NOMO-1 treated with dmso at 0.1 percent for 144 hours (cell line): ENCODE measurements at regions not wholly inside any gene's neighbourhood (a gene's known extent, or its start where the extent isn't known, plus 50 kb on each side); places are given as distances from the start of the nearest gene placed in this dataset.

ENCODE experiments used
- DNase-seq: peaks from one replicate; lab custom pipeline; 2025; ENCODE audit not compliant: unreplicated experiment; lab: John Stamatoyannopoulos, UW

GRCh38 chr16:86414991-86415740 lies 95.2 kb upstream of the FOXF1 start:
- DNase-seq, result no peak

- no peak for DNase-seq
These were observed 91.3 kb upstream of the FOXF1 start for GRCh38 chr16:86418981-86419380.

GRCh38 chr16:86419518-86419917 lies 90.8 kb upstream of the FOXF1 start:
- DNase-seq, result no peak

GRCh38 chr16:86421995-86422394 lies 88.3 kb upstream of the FOXF1 start:
- DNase-seq, result no peak

DNA sequence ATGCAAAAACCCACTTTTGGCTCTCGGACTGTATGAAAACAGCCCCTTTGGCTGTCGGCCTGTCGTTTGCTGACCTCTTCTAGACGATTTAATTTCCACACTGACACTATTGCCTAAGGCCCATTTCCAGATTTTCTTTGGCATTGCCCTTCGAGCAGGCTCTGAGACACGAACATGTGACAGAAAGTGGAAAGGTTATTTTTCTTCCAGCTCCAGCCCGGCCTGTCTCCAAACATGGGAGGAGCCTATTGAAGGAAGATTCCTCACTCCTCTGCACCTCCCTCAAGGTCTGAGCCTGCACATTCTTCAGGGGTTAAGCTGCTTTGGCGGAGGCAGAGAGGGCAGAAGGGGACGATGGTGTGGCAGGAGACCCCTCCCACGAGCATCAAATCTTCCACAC lies 85.9 kb upstream of the FOXF1 start:
- DNase-seq, result no peak

DNA sequence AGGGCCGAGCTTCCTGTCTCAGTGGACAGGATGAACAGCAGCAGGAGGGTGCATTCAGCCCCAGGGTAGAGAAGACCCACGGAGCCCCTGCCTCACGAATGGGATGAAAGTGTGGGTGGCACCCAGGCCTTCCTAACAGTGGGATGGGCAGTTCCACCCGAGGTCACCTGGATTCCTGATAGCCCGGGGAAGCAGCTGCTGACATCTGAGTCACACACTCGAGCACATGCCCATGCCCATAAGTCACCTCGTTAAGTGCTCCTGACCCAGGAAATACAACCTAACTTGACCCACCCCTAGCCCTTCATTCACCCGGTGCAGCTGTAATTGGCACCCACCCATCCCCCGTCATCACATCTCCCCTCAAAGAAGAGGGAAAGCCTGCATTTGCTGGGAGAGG lies 85.3 kb upstream of the FOXF1 start:
- DNase-seq, result no peak

DNA sequence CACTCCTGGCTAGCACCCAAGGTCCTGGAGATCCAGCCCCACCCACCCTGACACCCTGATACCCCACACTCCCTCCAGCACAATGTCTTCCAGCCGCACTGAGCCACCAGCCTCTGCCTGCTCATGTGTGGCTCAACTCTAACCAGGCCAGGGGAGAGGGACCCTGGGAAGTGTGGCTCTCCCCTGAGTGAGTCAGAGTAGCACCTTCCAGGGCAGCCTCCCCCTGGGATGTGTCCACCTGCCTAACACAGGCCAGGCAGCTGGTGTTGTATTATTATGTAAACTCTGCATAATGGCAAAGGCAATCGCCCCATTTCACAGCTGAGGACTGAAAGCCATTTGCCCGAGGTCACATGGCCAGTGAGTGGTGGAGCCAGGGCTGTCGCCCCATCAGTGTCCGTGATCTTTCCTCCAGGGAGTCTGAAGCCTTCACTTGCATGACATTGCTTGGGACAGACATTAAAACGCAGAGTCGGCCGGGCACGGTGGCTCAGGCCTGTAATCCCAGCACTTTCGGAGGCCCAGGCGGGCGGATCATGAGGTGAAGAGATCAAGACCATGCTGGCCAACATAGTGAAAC lies 84.2 kb upstream of the FOXF1 start:
- no peak for DNase-seq

- no peak for DNase-seq
These were observed 82.9 kb upstream of the FOXF1 start for GRCh38 chr16:86427433-86427851.

GRCh38 chr16:86428729-86429517 lies 81.4 kb upstream of the FOXF1 start:
- DNase-seq, result no peak

DNA sequence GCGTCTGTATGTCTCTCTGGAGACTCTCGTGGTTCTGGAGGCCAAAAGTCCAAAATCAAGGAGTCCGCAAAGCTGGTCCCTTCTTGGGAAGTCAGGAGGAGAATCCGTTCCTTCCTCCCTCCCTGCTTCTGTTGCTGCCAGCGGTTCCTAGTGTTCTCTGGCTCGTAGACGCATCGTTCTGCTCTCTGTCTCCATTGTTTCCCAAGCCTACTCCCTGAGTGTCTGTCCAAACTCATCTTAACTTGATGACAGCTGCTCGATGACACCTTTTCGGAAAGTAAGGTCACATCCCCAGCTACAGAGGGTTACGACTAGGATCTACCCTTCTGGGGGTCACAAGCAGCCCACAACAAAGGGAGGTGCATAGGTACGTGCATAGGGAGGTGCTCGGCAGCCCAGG lies 80.7 kb upstream of the FOXF1 start:
- no peak for DNase-seq

GRCh38 chr16:86430814-86431213 lies 79.5 kb upstream of the FOXF1 start:
- no peak for DNase-seq

- DNase-seq, result no peak
These were observed 78.8 kb upstream of the FOXF1 start for GRCh38 chr16:86431540-86431939.

DNA sequence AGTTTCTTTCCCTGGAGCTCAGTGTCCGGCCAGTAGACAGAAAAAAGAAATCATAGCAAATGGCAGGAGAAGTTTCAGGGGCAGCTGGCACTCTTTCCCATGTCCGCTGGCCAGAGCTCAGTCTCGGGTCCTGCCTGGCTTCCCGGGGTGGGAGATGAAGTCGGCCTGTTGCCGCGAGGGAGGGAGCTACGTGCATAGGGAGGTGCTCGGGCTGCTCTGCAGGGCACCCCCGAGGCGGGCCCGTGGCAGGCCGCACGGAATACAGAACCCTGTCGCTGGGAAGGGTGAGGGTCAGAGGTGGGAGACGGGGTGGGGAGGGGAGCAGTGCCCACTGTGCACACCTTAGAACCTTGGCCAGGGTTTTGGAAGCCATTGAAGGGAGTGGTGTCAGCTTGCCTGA lies 78.3 kb upstream of the FOXF1 start:
- DNase-seq, result no peak

- DNase-seq, result no peak
These were observed 77.6 kb upstream of the FOXF1 start for GRCh38 chr16:86432691-86433090.

GRCh38 chr16:86436466-86437185 lies 73.7 kb upstream of the FOXF1 start:
- no peak for DNase-seq

DNA sequence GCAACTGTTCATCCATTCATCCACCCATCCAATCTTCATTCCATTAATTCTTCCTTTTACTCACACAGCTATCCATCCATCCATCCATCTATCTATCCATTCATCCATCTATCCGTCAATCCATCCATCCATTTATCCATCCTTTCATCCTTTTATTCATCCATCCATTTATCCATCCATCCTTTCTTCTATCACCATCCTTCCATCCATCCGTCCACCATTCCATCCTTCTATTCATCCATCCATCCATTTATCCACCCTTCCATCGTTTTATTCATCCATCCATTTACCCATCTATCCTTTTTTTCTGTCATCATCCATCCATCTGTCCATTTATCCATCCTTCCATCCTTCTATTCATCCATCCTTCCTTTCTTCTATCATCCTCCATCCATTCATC lies 73.0 kb upstream of the FOXF1 start:
- no peak for DNase-seq

GRCh38 chr16:86442703-86443102 lies 67.6 kb upstream of the FOXF1 start:
- no peak for DNase-seq

DNA sequence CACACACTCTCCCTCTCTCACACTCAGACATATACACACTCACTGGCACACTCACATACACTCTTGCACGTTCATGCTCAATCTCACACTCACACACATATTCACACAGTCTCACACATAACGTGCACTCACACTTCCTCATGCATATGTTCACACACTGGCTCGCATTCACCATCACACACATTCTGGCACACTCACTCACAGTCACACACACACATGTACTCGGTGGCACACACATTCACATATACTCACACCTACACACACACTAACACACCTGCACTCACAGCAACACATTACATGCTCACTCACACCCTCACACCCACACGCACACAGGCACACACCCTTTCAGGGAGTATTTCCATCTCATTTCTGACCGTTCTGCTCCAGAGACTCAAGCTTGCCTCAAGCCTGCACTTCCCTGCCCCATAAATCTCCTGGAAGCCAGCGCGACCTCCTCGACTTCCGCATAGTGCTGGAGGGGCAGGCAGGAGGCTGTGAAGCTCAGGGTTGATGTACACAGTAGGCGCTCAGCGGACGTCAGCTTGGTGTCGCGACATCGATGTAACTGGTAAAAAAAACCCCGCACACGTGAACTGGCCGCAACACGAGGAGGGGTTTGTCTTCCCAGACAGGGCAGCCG lies 66.7 kb upstream of the FOXF1 start:
- DNase-seq, result no peak

DNA sequence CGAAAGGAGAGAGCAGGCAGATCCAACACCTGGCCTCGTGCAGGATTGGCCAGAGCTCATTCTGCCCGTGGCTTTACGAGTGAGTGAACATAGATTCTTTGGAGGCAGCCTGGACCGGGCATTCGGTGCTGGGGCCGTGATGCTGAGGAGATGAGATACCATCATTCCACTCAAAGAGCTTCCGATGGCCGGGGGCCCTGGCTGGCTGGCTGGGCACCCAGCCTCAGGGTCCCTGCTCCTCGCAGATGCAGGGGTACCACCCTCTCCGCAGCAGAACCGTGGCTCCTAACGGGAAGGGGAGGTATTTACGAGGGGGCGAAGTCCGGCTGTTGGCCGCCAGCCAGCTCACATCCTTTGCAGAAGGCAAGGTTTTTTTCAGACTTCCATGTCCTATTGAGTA lies 66.1 kb upstream of the FOXF1 start:
- DNase-seq, result no peak

DNA sequence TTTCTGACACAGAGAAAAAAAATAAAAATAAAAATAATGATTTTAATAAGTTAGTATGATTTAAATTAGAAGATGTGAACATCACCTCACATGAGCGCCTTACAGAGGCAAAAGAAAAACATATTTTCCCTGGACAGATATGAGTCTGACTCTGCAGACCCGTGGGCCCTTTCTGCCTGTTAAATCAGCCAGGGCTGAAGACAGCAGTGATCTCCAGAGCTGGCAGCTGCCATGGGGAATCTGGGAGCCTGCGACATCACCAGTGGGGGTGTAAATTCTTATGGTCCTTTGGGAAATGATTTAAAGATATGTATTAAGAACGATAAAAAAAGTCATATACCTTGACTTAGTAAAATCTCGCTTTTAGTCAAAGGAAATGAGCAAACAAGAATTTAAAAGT lies 65.7 kb upstream of the FOXF1 start:
- no peak for DNase-seq

DNA sequence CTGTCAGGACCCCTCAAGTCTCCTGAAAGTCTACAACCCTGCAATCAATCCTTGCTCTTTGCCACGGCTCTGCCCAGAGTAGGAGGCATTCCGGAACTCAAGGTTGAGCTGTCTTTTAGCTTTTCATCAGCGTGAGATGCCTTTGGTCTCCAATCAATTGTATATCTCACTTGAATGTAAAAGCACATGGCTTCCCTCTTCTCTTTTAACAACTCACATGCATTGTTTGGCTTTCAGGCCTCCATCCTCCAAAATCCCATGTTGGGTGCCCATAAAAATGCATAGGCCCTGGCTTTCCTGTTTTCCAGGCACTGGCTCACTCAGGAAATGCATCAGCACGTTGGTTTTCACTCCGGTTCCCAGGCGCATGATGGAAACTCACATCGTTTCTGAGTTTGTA lies 64.0 kb upstream of the FOXF1 start:
- no peak for DNase-seq
